ENCODE measurements at regions not wholly inside any gene's neighbourhood (a gene's known extent, or its start where the extent isn't known, plus 50 kb on each side); places are given as distances from the start of the nearest gene placed in this dataset.

GRCh38 chr5:6902597-6902996, 189.4 kb downstream of the TENT4A start:
- no peaks in the 10 kb centered on the region for H3K9me3 ChIP-seq (ENCODE audit: control insufficient read depth, low read length)
- no peak for TF ChIP-seq CTCF (conservative IDR thresholded peaks at IDR 0.05)
- H3K4me1 ChIP-seq (ENCODE audit: control insufficient read depth, insufficient read depth, low read length), result no peaks in the 10 kb centered on the region
- Mint-ChIP-seq H3K27me3 (ENCODE audit: insufficient read depth) (no peaks in the 10 kb centered on the region), H3K27ac (no peak overlapping the region), H3K4me3 (no peak overlapping the region), H3K9me3 (peaks cover 3% of the 10 kb centered on the region), H3K4me1 (peaks cover 7% of the 10 kb centered on the region), H3K36me3 (ENCODE audit: low read depth) (no peaks in the 10 kb centered on the region)
- WGBS, 2 experiments (ENCODE audit: insufficient coverage in 1 of 2, insufficient read length in 1 of 2), result 91 to 100% methylated on average over 1 to 5 of the region's 5 CpGs
- no peaks in the 10 kb centered on the region for H3K36me3 ChIP-seq (ENCODE audit: control insufficient read depth, insufficient read depth, low read length)
- H3K4me3 ChIP-seq (ENCODE audit: low read length), result no peak overlapping the region
- H3K27me3 ChIP-seq (ENCODE audit: control insufficient read depth, insufficient read depth, low read length, poor library complexity, severe bottlenecking), result no peaks in the 10 kb centered on the region
- H3K27ac ChIP-seq (ENCODE audit: low read depth, low read length), result no peak overlapping the region
- DNase-seq, result no peak
- H3K9ac ChIP-seq (ENCODE audit: extremely low read depth, low read length, poor library complexity, severe bottlenecking), result no peak overlapping the region

GRCh38 chr5:6903934-6904333, 190.7 kb downstream of the TENT4A start:
- Mint-ChIP-seq H3K36me3 (ENCODE audit: low read depth) (no peaks in the 10 kb centered on the region), H3K27ac (no peak overlapping the region), H3K9me3 (no peaks in the 10 kb centered on the region), H3K4me3 (no peak overlapping the region), H3K4me1 (peaks cover 7% of the 10 kb centered on the region), H3K27me3 (ENCODE audit: insufficient read depth) (no peaks in the 10 kb centered on the region)
- DNase-seq, result no peak
- 58 to 67% methylated on average over 3 of the region's 3 CpGs for WGBS, 2 experiments (ENCODE audit: insufficient coverage in 1 of 2, insufficient read length in 1 of 2)
- Histone ChIP-seq H3K4me3 (ENCODE audit: low read length) (no peak overlapping the region), H3K36me3 (ENCODE audit: control insufficient read depth, insufficient read depth, low read length) (no peaks in the 10 kb centered on the region), H3K4me1 (ENCODE audit: control insufficient read depth, insufficient read depth, low read length) (no peaks in the 10 kb centered on the region), H3K27me3 (ENCODE audit: control insufficient read depth, insufficient read depth, low read length, poor library complexity, severe bottlenecking) (no peaks in the 10 kb centered on the region), H3K27ac (ENCODE audit: low read depth, low read length) (no peak overlapping the region), H3K9me3 (ENCODE audit: control insufficient read depth, low read length) (no peaks in the 10 kb centered on the region), H3K9ac (ENCODE audit: extremely low read depth, low read length, poor library complexity, severe bottlenecking) (no peak overlapping the region)
- TF ChIP-seq CTCF (conservative IDR thresholded peaks at IDR 0.05), result no peak

GRCh38 chr5:6904860-6905259, 191.6 kb downstream of the TENT4A start:
- Histone ChIP-seq H3K4me1 (ENCODE audit: control insufficient read depth, insufficient read depth, low read length) (no peaks in the 10 kb centered on the region), H3K36me3 (ENCODE audit: control insufficient read depth, insufficient read depth, low read length) (no peaks in the 10 kb centered on the region), H3K9ac (ENCODE audit: extremely low read depth, low read length, poor library complexity, severe bottlenecking) (no peak overlapping the region), H3K4me3 (ENCODE audit: low read length) (no peak overlapping the region), H3K27ac (ENCODE audit: low read depth, low read length) (no peak overlapping the region), H3K9me3 (ENCODE audit: control insufficient read depth, low read length) (no peaks in the 10 kb centered on the region), H3K27me3 (ENCODE audit: control insufficient read depth, insufficient read depth, low read length, poor library complexity, severe bottlenecking) (no peaks in the 10 kb centered on the region)
- DNase-seq, result no peak
- WGBS, 2 experiments (ENCODE audit: insufficient coverage in 1 of 2, insufficient read length in 1 of 2), result 90% methylated on average over 2 of the region's 2 CpGs; no CpG with 5 or more reads in 1 of the 2 experiments
- peaks cover 6% of the 10 kb centered on the region for H3K4me1 Mint-ChIP-seq
- H3K36me3 Mint-ChIP-seq (ENCODE audit: low read depth), result no peaks in the 10 kb centered on the region
- TF ChIP-seq CTCF (conservative IDR thresholded peaks at IDR 0.05), result no peak
- no peak overlapping the region for H3K27ac Mint-ChIP-seq
- no peak overlapping the region for H3K4me3 Mint-ChIP-seq
- no peaks in the 10 kb centered on the region for H3K9me3 Mint-ChIP-seq
- no peaks in the 10 kb centered on the region for H3K27me3 Mint-ChIP-seq (ENCODE audit: insufficient read depth)

Measured in endodermal cell (in vitro differentiated cells).